ENCODE measurements at regions not wholly inside any gene's neighbourhood (a gene's known extent, or its start where the extent isn't known, plus 50 kb on each side); places are given as distances from the start of the nearest gene placed in this dataset.

GRCh38 chr7:84368122-84368521 is 173.5 kb upstream of the SEMA3A start:
- TF ChIP-seq CTCF (IDR thresholded peaks at IDR 0.05; ENCODE audit: poor library complexity) (no peak), EZH2phosphoT487 (IDR thresholded peaks at IDR 0.05; ENCODE audit: low read depth, severe bottlenecking, unreplicated experiment) (no peak), EZH2 (IDR thresholded peaks at IDR 0.05; ENCODE audit: borderline replicate concordance) (no peak)
